SJSA1 (cell line): ENCODE measurements at regions not wholly inside any gene's neighbourhood (a gene's known extent, or its start where the extent isn't known, plus 50 kb on each side); places are given as distances from the start of the nearest gene placed in this dataset.

Experiments used
- DNase-seq, 2 experiments: peaks; one replicate each; pipeline ENCODE4 v3.0.0-alpha.2; 2015 to 2020; ENCODE audit warnings: low spot score in 2 of 2, low read depth in 1 of 2
- H3K27ac ChIP-seq: fragments of 250-450 bp; sonication (Bioruptor Pico); 2 replicates; pipeline ENCODE4 v1.5.1; 2020; ENCODE audit warnings: mild to moderate bottlenecking, moderate library complexity
- H3K27me3 ChIP-seq: fragments of 250-450 bp; sonication (Bioruptor Pico); replicated peaks from 2 replicates; pipeline ENCODE4 v1.5.1; 2020; ENCODE audit warnings: mild to moderate bottlenecking, moderate library complexity
- H3K36me3 ChIP-seq: fragments of 250-450 bp; sonication (Bioruptor Pico); 2 replicates; pipeline ENCODE4 v1.5.1; 2020; ENCODE audit warnings: mild to moderate bottlenecking
- H3K4me1 ChIP-seq: fragments of 250-450 bp; sonication (Bioruptor Pico); replicated peaks from 2 replicates; pipeline ENCODE4 v1.6.1; 2021; ENCODE audit warnings: mild to moderate bottlenecking
- H3K4me3 ChIP-seq: fragments of 250-450 bp; sonication (Bioruptor Pico); 2 replicates; pipeline ENCODE4 v1.5.1; 2020; ENCODE audit warnings: mild to moderate bottlenecking
- H3K9me3 ChIP-seq: fragments of 250-450 bp; sonication (Bioruptor Pico); replicated peaks from 2 replicates; pipeline ENCODE4 v1.5.1; 2020; ENCODE audit warnings: mild to moderate bottlenecking

GRCh38 chr6:164252948-164253347, 838.4 kb downstream of the QKI start:
- Histone ChIP-seq H3K36me3 (no peaks in the 10 kb centered on the region), H3K27ac (no peak overlapping the region), H3K9me3 (no peaks in the 10 kb centered on the region), H3K4me3 (no peak overlapping the region), H3K27me3 (no peaks in the 10 kb centered on the region), H3K4me1 (no peaks in the 10 kb centered on the region)
- no peak for DNase-seq

DNA sequence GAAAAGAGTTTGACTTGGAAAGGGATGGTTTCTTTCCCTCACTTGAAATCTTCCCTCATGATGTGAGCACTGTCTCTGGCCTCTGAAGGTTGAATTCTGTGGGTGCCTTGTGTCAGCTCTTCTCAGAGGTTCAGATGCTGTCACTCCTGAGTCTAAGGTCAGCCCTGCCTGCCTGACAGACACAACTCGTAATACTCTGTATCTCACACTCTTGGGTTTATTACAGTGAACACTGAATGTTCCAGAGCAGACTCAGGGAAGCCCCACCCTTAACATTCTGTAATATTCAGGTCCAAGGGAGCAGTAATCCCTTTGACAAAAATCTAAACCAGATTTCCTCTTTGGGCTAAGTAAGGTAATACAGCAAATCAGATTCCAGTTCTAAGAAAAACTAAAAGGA, 837.8 kb downstream of the QKI start:
- Histone ChIP-seq H3K27me3 (no peaks in the 10 kb centered on the region), H3K4me3 (no peak overlapping the region), H3K36me3 (no peaks in the 10 kb centered on the region), H3K27ac (no peak overlapping the region), H3K9me3 (no peaks in the 10 kb centered on the region), H3K4me1 (no peaks in the 10 kb centered on the region)
- DNase-seq, result no peak

DNA sequence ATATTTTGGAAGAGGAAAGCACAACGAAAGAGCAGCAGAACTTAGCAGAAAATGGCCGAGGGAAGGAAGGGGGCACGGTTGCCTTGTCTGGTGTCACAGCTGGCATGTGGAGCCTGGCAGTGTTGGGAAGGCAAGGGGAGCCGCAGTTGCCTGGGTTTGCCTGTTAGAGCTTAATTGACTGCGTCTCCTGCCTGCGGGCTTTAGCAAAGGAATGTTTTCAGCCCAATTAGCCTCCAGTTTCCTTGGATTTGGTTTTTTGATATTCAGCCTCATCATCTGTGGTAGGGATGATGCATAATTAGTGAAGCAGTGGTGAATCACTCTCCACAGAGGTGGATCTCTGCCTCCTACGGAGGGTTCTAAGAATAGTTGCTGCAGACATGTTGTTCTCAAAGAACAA, 832.6 kb downstream of the QKI start:
- DNase-seq, result no peak
- H3K4me3 ChIP-seq, result no peak overlapping the region
- H3K27ac ChIP-seq, result no peak overlapping the region
- H3K9me3 ChIP-seq, result no peaks in the 10 kb centered on the region; the same call in 1 of the 2 replicates
- no peaks in the 10 kb centered on the region for H3K4me1 ChIP-seq
- H3K27me3 ChIP-seq, result no peaks in the 10 kb centered on the region
- H3K36me3 ChIP-seq, result no peaks in the 10 kb centered on the region

- Histone ChIP-seq H3K27ac (no peak overlapping the region), H3K4me1 (no peaks in the 10 kb centered on the region), H3K36me3 (no peaks in the 10 kb centered on the region), H3K9me3 (no peaks in the 10 kb centered on the region; the same call in 1 of the 2 replicates), H3K4me3 (no peak overlapping the region), H3K27me3 (no peaks in the 10 kb centered on the region)
- DNase-seq, result no peak
These were observed 831.6 kb downstream of the QKI start for GRCh38 chr6:164246082-164246481.

GRCh38 chr6:164243949-164244348, 829.4 kb downstream of the QKI start:
- no peaks in the 10 kb centered on the region for H3K36me3 ChIP-seq
- no peak overlapping the region for H3K4me3 ChIP-seq
- H3K27ac ChIP-seq, result no peak overlapping the region
- DNase-seq, result no peak
- H3K27me3 ChIP-seq, result no peaks in the 10 kb centered on the region
- H3K9me3 ChIP-seq, result peaks cover 3% of the 10 kb centered on the region; the same call in 1 of the 2 replicates
- no peaks in the 10 kb centered on the region for H3K4me1 ChIP-seq

- H3K4me1 ChIP-seq, result no peaks in the 10 kb centered on the region
- no peak for DNase-seq
- no peak overlapping the region for H3K27ac ChIP-seq
These were observed 828.6 kb downstream of the QKI start for GRCh38 chr6:164243012-164243610.

DNA sequence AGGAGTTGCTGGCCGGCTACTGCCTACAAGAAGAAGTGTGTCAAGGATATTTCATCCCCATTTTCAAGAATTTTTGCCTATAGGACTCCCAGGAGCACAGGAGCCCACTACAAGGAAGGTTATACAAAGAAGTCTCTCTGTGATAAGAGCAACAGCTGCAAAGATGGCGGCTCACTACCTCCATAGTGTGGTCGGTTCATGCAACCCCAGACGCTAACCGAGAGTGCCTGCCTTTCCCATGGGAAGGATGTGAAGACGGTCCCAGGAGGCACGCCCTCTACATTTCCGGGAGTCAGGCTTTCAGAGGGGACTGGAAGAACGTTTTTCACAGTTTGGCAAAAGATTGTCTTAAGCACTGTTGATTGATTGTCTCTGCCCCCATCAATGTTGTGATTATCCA, 816.3 kb downstream of the QKI start:
- H3K9me3 ChIP-seq, result no peaks in the 10 kb centered on the region

More at GRCh38 chr6:164243012-164243610, 828.6 kb downstream of the QKI start:
- Histone ChIP-seq H3K27me3 (no peaks in the 10 kb centered on the region), H3K36me3 (no peaks in the 10 kb centered on the region), H3K9me3 (peaks cover 3% of the 10 kb centered on the region; the same call in 1 of the 2 replicates), H3K4me3 (no peak overlapping the region)

DNA sequence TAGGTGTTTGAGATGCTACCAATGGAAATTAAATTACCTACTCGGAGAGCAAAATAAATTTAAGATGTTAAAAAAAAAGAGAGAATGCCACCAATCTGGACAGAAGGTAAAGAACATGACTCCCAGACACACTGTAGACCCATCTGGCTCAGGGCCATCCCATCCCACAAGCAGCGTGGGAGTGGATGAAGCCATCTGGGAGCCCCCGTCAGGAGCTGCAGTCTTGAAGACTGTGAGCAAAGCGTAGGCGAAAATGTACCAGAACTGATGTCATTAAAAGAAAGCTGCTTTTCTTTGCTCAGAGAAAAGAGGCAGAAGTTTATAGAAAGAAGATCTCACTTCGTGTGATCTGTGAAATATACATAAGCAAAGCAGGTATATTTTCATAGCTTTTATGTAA, 815.7 kb downstream of the QKI start:
- no peaks in the 10 kb centered on the region for H3K27me3 ChIP-seq
- H3K4me3 ChIP-seq, result no peak overlapping the region
- DNase-seq, result no peak
- H3K9me3 ChIP-seq, result no peaks in the 10 kb centered on the region
- no peak overlapping the region for H3K27ac ChIP-seq
- no peaks in the 10 kb centered on the region for H3K4me1 ChIP-seq
- H3K36me3 ChIP-seq, result no peaks in the 10 kb centered on the region

More for the DNA sequence above, 816.3 kb downstream of the QKI start:
- H3K27me3 ChIP-seq, result no peaks in the 10 kb centered on the region
- no peak overlapping the region for H3K27ac ChIP-seq
- no peaks in the 10 kb centered on the region for H3K4me1 ChIP-seq
- no peaks in the 10 kb centered on the region for H3K36me3 ChIP-seq
- H3K4me3 ChIP-seq, result no peak overlapping the region
- DNase-seq, result no peak

- DNase-seq, result no peak
- no peaks in the 10 kb centered on the region for H3K4me1 ChIP-seq
- H3K27me3 ChIP-seq, result no peaks in the 10 kb centered on the region
- H3K36me3 ChIP-seq, result no peaks in the 10 kb centered on the region
- H3K9me3 ChIP-seq, result no peaks in the 10 kb centered on the region
- H3K27ac ChIP-seq, result no peak overlapping the region
- no peak overlapping the region for H3K4me3 ChIP-seq
These were observed 815.2 kb downstream of the QKI start for GRCh38 chr6:164229716-164230115.

GRCh38 chr6:164227952-164228522, 813.5 kb downstream of the QKI start:
- Histone ChIP-seq H3K4me3 (no peak overlapping the region), H3K9me3 (no peaks in the 10 kb centered on the region), H3K4me1 (no peaks in the 10 kb centered on the region), H3K36me3 (no peaks in the 10 kb centered on the region), H3K27me3 (no peaks in the 10 kb centered on the region), H3K27ac (no peak overlapping the region)
- no peak for DNase-seq

- no peak for DNase-seq
- H3K27ac ChIP-seq, result no peak overlapping the region
- no peaks in the 10 kb centered on the region for H3K4me1 ChIP-seq
- H3K9me3 ChIP-seq, result no peaks in the 10 kb centered on the region; the same call in 1 of the 2 replicates
- H3K36me3 ChIP-seq, result no peaks in the 10 kb centered on the region
- H3K27me3 ChIP-seq, result no peaks in the 10 kb centered on the region
- H3K4me3 ChIP-seq, result no peak overlapping the region
These were observed 802.3 kb downstream of the QKI start for GRCh38 chr6:164216839-164217238.

DNA sequence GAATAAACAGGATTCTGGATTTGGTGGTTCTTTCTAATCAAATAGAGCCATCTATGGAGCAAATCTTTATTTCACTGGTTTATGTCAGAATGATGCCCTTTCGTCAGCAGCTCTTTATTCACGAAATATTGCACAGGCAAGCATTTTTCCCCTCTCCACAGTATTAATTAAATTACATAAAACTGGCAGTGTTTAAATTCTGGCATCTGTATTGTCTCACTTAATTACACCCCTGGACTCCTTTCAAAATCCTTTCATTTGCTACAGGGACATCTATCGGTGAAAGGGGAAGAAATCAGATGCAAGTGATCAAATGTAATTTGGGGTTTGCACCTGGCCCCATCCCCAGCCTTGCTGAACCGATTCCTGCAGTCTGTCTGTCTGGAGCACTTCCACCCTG, 801.9 kb downstream of the QKI start:
- Histone ChIP-seq H3K36me3 (no peaks in the 10 kb centered on the region), H3K4me3 (no peak overlapping the region), H3K27me3 (no peaks in the 10 kb centered on the region), H3K4me1 (no peaks in the 10 kb centered on the region), H3K9me3 (no peaks in the 10 kb centered on the region; the same call in 1 of the 2 replicates), H3K27ac (no peak overlapping the region)
- DNase-seq, result no peak

- Histone ChIP-seq H3K27me3 (no peaks in the 10 kb centered on the region), H3K9me3 (no peaks in the 10 kb centered on the region; the same call in 1 of the 2 replicates), H3K27ac (no peak overlapping the region), H3K36me3 (no peaks in the 10 kb centered on the region), H3K4me1 (no peaks in the 10 kb centered on the region), H3K4me3 (no peak overlapping the region)
- DNase-seq, result no peak
These were observed 799.5 kb downstream of the QKI start for GRCh38 chr6:164214066-164214465.

DNA sequence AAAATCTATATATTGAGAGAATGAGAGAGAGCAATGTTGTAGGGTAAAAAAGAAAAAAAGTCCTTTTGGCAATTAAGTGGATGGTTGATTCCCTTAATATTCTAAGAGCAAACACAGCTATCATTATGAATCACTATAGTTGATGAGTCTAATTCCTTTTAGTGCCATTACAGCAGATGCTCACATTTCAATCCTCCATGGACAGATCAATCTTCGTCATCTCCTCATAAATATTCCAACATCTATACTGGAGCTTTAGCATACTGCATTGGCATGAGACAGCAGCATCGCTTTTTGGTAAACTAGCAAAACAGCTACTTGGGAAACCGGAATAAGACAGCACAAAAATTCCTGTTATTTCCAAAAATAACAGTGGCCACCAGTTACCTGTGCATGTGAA, 796.7 kb downstream of the QKI start:
- Histone ChIP-seq H3K9me3 (no peaks in the 10 kb centered on the region; the same call in 1 of the 2 replicates), H3K4me3 (no peak overlapping the region), H3K27me3 (no peaks in the 10 kb centered on the region), H3K4me1 (no peaks in the 10 kb centered on the region), H3K36me3 (no peaks in the 10 kb centered on the region), H3K27ac (no peak overlapping the region)
- no peak for DNase-seq

GRCh38 chr6:164210783-164211182, 796.3 kb downstream of the QKI start:
- H3K9me3 ChIP-seq, result no peaks in the 10 kb centered on the region; the same call in 1 of the 2 replicates
- H3K4me3 ChIP-seq, result no peak overlapping the region
- H3K36me3 ChIP-seq, result no peaks in the 10 kb centered on the region
- H3K27ac ChIP-seq, result no peak overlapping the region
- DNase-seq, result no peak
- no peaks in the 10 kb centered on the region for H3K27me3 ChIP-seq
- H3K4me1 ChIP-seq, result no peaks in the 10 kb centered on the region
